ENCODE measurements at regions not wholly inside any gene's neighbourhood (a gene's known extent, or its start where the extent isn't known, plus 50 kb on each side); places are given as distances from the start of the nearest gene placed in this dataset.
"Not testable (repeated sequence)": the region's sequence is repeated elsewhere in the genome, so short reads cannot be mapped to it uniquely, and the experiment has no call there.

DNA sequence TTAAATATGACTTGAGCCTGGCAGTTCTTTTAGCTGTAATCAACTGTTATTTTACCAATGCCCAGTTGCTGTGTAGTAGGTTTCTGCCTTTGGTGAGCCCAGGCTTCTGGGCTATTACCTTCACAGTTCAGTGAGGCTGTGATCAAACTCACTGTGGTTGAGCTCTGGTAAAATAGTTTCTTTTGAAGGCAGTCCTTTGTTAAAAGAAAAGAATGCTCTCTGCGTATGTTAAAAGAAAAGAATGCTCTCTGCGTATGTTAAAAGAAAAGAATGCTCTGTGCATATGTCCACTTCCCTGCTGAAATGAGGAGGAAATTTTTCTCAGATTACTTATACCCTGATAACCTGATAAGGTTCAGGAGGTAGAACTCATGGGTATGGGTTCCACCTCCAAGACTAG is 244.3 kb downstream of the RNF144A start:
- POLR2A ChIA-PET: no interaction called here
- TF ChIP-seq, protein P1, sequence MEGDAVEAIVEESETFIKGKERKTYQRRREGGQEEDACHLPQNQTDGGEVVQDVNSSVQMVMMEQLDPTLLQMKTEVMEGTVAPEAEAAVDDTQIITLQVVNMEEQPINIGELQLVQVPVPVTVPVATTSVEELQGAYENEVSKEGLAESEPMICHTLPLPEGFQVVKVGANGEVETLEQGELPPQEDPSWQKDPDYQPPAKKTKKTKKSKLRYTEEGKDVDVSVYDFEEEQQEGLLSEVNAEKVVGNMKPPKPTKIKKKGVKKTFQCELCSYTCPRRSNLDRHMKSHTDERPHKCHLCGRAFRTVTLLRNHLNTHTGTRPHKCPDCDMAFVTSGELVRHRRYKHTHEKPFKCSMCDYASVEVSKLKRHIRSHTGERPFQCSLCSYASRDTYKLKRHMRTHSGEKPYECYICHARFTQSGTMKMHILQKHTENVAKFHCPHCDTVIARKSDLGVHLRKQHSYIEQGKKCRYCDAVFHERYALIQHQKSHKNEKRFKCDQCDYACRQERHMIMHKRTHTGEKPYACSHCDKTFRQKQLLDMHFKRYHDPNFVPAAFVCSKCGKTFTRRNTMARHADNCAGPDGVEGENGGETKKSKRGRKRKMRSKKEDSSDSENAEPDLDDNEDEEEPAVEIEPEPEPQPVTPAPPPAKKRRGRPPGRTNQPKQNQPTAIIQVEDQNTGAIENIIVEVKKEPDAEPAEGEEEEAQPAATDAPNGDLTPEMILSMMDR (IDR thresholded peaks at IDR 0.05; ENCODE audit: control extremely low read depth, extremely low read depth, low read depth, missing control alignments): no peak
- CTCF ChIA-PET: no interaction called here
- no peak for DNase-seq (ENCODE audit: extremely low spot score)

DNA sequence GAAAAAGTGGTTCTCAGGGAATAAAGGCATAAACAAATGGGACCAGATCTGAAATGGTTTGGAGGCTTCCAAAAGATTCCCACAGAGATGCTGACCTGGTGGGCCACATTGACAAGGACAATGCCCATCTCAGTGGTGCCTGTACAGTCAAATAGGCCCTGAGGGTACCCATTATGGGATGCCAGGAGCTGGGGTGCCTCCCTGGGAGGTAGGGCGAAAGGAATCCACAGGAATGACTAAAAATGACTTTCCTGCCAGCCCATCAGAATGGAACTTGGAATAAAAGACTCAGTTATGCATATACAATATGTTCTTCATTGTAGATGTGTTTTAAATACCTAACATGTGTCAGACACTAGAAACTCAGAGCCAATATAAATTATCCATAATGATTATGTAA is 248.5 kb downstream of the RNF144A start:
- ChIA-PET CTCF (no interaction called here), POLR2A (no interaction called here)
- TF ChIP-seq, protein P1 (IDR thresholded peaks at IDR 0.05; ENCODE audit: control extremely low read depth, extremely low read depth, low read depth, missing control alignments): no peak
- no peak for DNase-seq (ENCODE audit: extremely low spot score)

DNA sequence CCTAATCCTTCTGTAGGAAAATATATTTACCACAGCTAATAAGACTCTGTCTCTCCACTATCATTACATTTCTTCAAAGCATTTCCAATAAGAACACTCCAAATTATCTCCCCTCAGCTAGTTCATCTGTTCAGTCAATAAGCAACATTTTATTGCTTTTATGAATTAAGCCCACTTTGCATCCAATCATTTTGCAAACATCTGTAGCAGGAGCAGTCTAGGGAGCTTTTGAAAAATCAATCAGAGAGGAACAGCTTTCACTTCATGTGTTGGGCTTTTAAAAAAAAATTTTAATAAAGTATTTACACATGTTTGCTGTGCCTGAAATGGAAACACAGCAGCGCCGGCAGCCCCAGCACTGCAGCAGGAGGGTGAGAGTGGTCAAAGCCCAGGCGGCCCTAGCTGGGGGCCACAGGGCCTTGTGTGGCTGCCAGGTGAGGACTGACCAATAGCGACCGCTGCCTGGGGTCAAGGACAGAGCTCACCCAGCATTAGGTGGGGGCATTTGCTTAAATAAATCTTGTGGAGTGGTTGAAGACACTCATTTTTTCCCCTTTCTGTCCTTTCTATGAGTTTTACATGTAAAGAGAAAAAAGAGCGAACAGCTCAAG is 250.7 kb downstream of the RNF144A start:
- ChIA-PET CTCF (no interaction called here), POLR2A (no interaction called here)

DNA sequence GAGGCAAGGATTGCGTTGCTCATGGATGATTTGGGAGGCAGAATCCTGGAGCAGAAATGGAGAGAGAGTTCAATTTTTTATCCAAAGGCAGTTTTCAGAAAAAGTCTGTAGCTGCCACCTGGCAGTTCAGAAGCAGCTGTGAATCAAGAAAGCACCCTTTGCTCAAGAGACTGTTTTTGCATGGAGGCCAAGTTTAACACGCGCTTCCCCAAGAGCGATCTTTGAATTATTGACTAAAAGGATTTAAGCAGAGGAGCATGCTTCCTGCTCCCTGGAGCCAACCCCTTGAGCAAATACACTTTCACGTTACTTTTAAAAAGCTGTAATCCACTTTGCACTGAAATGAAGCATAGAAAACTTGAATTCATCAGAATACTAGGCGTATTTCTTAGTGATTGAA is 252.4 kb downstream of the RNF144A start:
- ChIA-PET POLR2A (no interaction called here), CTCF (no interaction called here)
- no peak for DNase-seq (ENCODE audit: extremely low spot score)

More for the DNA sequence above, 250.7 kb downstream of the RNF144A start:
- no peak for DNase-seq (ENCODE audit: extremely low spot score)
- TF ChIP-seq, protein P1 (IDR thresholded peaks at IDR 0.05; ENCODE audit: control extremely low read depth, extremely low read depth, low read depth, missing control alignments): no peak

DNA sequence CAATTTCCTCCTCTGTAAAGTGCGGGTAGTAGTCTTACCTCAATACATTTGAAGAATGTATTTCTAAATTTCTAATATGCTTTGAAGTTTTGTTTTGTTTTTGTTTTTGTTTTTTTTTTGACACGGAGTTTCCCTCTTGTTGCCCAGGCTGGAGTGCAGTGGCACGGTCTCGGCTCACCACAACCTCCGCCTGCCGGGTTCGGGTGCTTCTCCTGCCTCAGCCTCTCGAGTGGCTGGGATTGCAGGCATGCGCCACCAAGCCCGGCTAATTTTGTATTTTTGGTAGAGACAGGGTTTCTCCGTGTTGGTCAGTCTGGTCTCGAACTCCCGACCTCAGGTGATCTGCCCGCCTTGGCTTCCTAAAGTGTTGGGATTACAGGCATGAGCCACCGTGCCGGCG is 261.8 kb downstream of the RNF144A start:
- CTCF ChIA-PET; POLR2A ChIA-PET; DNase-seq (ENCODE audit: extremely low spot score): not testable (repeated sequence)

More for the DNA sequence above, 252.4 kb downstream of the RNF144A start:
- TF ChIP-seq, protein P1 (IDR thresholded peaks at IDR 0.05; ENCODE audit: control extremely low read depth, extremely low read depth, low read depth, missing control alignments): no peak

DNA sequence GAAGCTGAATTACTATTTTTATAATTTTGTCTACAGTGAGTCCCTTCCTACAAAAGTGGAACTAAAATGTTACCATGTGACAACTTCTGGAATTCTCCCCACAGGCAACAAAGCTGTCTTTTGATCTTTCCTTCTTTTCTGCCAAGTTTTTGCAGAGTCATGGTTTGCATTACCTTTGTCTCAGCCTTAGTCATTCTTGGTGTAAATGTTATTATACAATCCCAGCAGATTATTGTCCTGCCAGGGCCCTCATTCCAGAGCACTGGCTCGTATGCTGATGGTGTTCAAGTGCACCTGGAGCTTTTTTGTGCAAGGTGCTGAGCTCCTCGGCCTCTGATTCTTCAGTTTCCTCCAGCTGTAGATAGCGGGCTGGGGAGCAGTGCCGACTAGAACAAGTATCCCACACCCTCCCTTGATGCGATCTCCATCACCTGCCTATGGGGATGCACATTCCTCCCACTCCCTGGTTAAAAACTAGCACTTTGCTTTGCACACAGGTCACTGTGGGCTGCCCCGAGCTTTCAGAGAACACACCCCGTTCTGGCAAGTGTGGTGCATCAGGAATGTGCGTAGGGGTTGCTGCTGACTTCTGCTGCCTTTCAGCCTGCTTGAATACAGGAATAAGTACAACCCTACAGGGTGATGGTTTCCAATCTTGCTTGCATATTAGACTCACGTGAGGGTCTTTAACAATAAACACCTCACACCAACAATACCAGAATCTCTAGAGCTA is 263.6 kb downstream of the RNF144A start:
- TF ChIP-seq, protein P1 (IDR thresholded peaks at IDR 0.05; ENCODE audit: control extremely low read depth, extremely low read depth, low read depth, missing control alignments): no peak
- no peak for DNase-seq (ENCODE audit: extremely low spot score)
- CTCF ChIA-PET: interaction anchor here (0.8 to 1.0 kb wide), 2 partner anchors 9 to 22 kb away, joined by 3 to 4 read pairs; no protein-coding TSS in a partner anchor
- POLR2A ChIA-PET: no interaction called here

DNA sequence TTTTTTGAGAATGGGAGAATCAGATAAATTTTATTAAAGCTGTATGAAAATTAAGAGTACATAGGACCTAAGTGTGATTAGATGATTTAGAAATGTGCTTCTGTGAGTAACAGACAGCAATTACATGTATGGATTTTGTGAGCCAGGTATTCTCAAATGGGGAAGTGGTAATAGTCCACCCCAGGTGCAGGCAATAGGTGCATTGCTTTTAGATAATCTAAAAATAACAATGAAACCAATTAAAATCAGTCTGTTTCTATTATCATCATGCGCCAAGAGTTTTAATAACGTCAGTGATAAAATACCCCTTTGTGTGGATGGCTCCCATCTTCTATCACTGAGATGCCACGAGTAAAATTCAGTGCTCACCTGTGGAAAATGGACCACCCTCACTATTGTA is 265.3 kb downstream of the RNF144A start:
- POLR2A ChIA-PET: no interaction called here
- TF ChIP-seq, protein P1 (IDR thresholded peaks at IDR 0.05; ENCODE audit: control extremely low read depth, extremely low read depth, low read depth, missing control alignments): no peak
- no peak for DNase-seq (ENCODE audit: extremely low spot score)
- CTCF ChIA-PET: no interaction called here
